ENCODE measurements at regions not wholly inside any gene's neighbourhood (a gene's known extent, or its start where the extent isn't known, plus 50 kb on each side); places are given as distances from the start of the nearest gene placed in this dataset.

- TF ChIP-seq POLR2AphosphoS5 (IDR thresholded peaks at IDR 0.05; ENCODE audit: borderline replicate concordance, low read depth, low read length) (no peak), EZH2 (IDR thresholded peaks at IDR 0.05) (no peak), FOXP2 (optimal IDR thresholded peaks at IDR 0.05; ENCODE audit: control extremely low read depth, extremely low read length, insufficient read depth) (no peak)
Observed at GRCh38 chr7:31458203-31458602, 55.7 kb upstream of the ITPRID1 start.
